Liver (tissue), 8 donors: ENCODE measurements at regions not wholly inside any gene's neighbourhood (a gene's known extent, or its start where the extent isn't known, plus 50 kb on each side); places are given as distances from the start of the nearest gene placed in this dataset.

Experiments used
- DNase-seq: peaks from one replicate; pipeline ENCODE4 v3.0.0-alpha.2; 2017; ENCODE audit warnings: low spot score
- H3K27ac ChIP-seq, 2 donors: one replicate each; pipeline ENCODE4 v1.7.0; 2013; ENCODE audit warnings: inconsistent platforms in 2 of 2, low read length in 2 of 2, control low read depth in 1 of 2, low read depth in 1 of 2, mild to moderate bottlenecking in 1 of 2
- H3K27me3 ChIP-seq, 4 donors: one replicate each; pipeline versions ENCODE4 v1.6.1 to v1.7.0; 2013; ENCODE audit warnings: low read length in 3 of 4, inconsistent platforms in 1 of 4, mild to moderate bottlenecking in 1 of 4, moderate library complexity in 1 of 4; ENCODE audit not compliant: control insufficient read depth in 4 of 4, insufficient read depth in 4 of 4
- H3K36me3 ChIP-seq, 4 donors: one replicate each; pipeline versions ENCODE4 v1.6.1 to v1.7.0; 2013; ENCODE audit warnings: low read length in 3 of 4, mild to moderate bottlenecking in 3 of 4, low read depth in 1 of 4, moderate library complexity in 1 of 4; ENCODE audit not compliant: control insufficient read depth in 4 of 4, insufficient read depth in 3 of 4
- H3K4me1 ChIP-seq, 4 donors: one replicate each; pipeline versions ENCODE4 v1.6.1 to v1.7.0; 2013; ENCODE audit warnings: low read length in 3 of 4, mild to moderate bottlenecking in 3 of 4, moderate library complexity in 1 of 4; ENCODE audit not compliant: control insufficient read depth in 4 of 4, insufficient read depth in 4 of 4
- H3K4me3 ChIP-seq, 3 donors: one replicate each; pipeline versions ENCODE4 v1.6.1 to v1.7.0; 2013; ENCODE audit warnings: low read length in 3 of 3, control low read depth in 1 of 3, low read depth in 1 of 3, mild to moderate bottlenecking in 1 of 3
- H3K9ac ChIP-seq, 2 donors: one replicate each; pipeline ENCODE4 v1.7.0; 2013; ENCODE audit warnings: low read length in 2 of 2, mild to moderate bottlenecking in 2 of 2, moderate library complexity in 2 of 2, control low read depth in 1 of 2, low read depth in 1 of 2
- H3K9me3 ChIP-seq, 4 donors: one replicate each; pipeline versions ENCODE4 v1.6.1 to v1.7.0; 2013; ENCODE audit warnings: low read length in 3 of 4; ENCODE audit not compliant: control insufficient read depth in 4 of 4
- ATF3 ChIP-seq: IDR thresholded peaks from 2 replicates; pipeline ENCODE4 v1.6.1; 2016; ENCODE audit warnings: antibody characterized with exemption
- EGR1 ChIP-seq, 2 donors: IDR thresholded peaks; 2 replicates each; pipeline ENCODE4 v1.6.1; 2016 to 2018; ENCODE audit warnings: antibody characterized with exemption in 2 of 2, low read depth in 2 of 2
- FOXA1 ChIP-seq: IDR thresholded peaks from 2 replicates; pipeline ENCODE4 v1.6.1; 2016; ENCODE audit warnings: antibody characterized with exemption
- FOXA2 ChIP-seq: IDR thresholded peaks from 2 replicates; pipeline ENCODE4 v1.6.1; 2016; ENCODE audit warnings: antibody characterized with exemption
- GABPA ChIP-seq, 2 donors: IDR thresholded peaks in 1 of 2; conservative IDR thresholded peaks in 1 of 2; 2 replicates each; pipeline ENCODE4 v1.6.1; 2016; ENCODE audit warnings: antibody characterized with exemption in 2 of 2, mild to moderate bottlenecking in 1 of 2, moderate library complexity in 1 of 2
- HNF4A ChIP-seq, 2 donors: conservative IDR thresholded peaks; 2 replicates each; pipeline ENCODE4 v1.6.1; 2016; ENCODE audit warnings: antibody characterized with exemption in 2 of 2, mild to moderate bottlenecking in 2 of 2
- HNF4G ChIP-seq: IDR thresholded peaks from 2 replicates; pipeline ENCODE4 v1.6.1; 2016; ENCODE audit warnings: antibody characterized with exemption
- JUND ChIP-seq, 2 donors: IDR thresholded peaks; 2 replicates each; pipeline ENCODE4 v1.6.1; 2016; ENCODE audit warnings: antibody characterized with exemption in 2 of 2
- MAX ChIP-seq: IDR thresholded peaks from 2 replicates; pipeline ENCODE4 v1.6.1; 2016; ENCODE audit warnings: antibody characterized with exemption
- NR2F2 ChIP-seq: IDR thresholded peaks from 2 replicates; pipeline ENCODE4 v1.6.1; 2016; ENCODE audit warnings: antibody characterized with exemption
- RAD21 ChIP-seq, 2 donors: IDR thresholded peaks; 2 replicates each; pipeline ENCODE4 v1.6.1; 2016; ENCODE audit warnings: antibody characterized with exemption in 2 of 2, mild to moderate bottlenecking in 2 of 2
- REST ChIP-seq: IDR thresholded peaks from 2 replicates; pipeline ENCODE4 v1.6.1; 2016; ENCODE audit warnings: antibody characterized with exemption, mild to moderate bottlenecking
- RXRA ChIP-seq, 2 donors: IDR thresholded peaks; 2 replicates each; pipeline ENCODE4 v1.6.1; 2017 to 2018; ENCODE audit warnings: antibody characterized with exemption in 2 of 2, mild to moderate bottlenecking in 1 of 2
- SP1 ChIP-seq: IDR thresholded peaks from 2 replicates; pipeline ENCODE4 v1.6.1; 2018; ENCODE audit warnings: antibody characterized with exemption, mild to moderate bottlenecking
- TAF1 ChIP-seq: conservative IDR thresholded peaks from 2 replicates; pipeline ENCODE4 v1.6.1; 2016; ENCODE audit warnings: antibody characterized with exemption, mild to moderate bottlenecking
- YY1 ChIP-seq: IDR thresholded peaks from 2 replicates; pipeline ENCODE4 v1.6.1; 2016; ENCODE audit warnings: antibody characterized with exemption, mild to moderate bottlenecking
- WGBS: extraction: QIAGEN DNeasy Blood & Tissue Kit; methylation state at CpG from one replicate; pipeline ENCODE4 v1.1.7; 2013; 5-methylcytosine and 5-hydroxymethylcytosine counted together
- TF ChIP-seq, protein P1 (sequence below): fragments of 150-350 bp; IDR thresholded peaks from 2 replicates; pipeline ENCODE4 v1.5.1; 2017; ENCODE audit warnings: improper control_type of control experiment, low read depth, low read length; ENCODE audit not compliant: missing input control
- TF ChIP-seq, protein P2 (sequence below): IDR thresholded peaks from 2 replicates; pipeline ENCODE4 v1.6.1; 2016; ENCODE audit warnings: antibody characterized with exemption
- donor health status: healthy.
- donor health status: healthy.
- donor health status: healthy.
- donor health status: healthy.
- donor health status: healthy.

GRCh38 chr1:222031318-222031717, 289.4 kb upstream of the DUSP10 start (continued):
- TF ChIP-seq, protein P1, sequence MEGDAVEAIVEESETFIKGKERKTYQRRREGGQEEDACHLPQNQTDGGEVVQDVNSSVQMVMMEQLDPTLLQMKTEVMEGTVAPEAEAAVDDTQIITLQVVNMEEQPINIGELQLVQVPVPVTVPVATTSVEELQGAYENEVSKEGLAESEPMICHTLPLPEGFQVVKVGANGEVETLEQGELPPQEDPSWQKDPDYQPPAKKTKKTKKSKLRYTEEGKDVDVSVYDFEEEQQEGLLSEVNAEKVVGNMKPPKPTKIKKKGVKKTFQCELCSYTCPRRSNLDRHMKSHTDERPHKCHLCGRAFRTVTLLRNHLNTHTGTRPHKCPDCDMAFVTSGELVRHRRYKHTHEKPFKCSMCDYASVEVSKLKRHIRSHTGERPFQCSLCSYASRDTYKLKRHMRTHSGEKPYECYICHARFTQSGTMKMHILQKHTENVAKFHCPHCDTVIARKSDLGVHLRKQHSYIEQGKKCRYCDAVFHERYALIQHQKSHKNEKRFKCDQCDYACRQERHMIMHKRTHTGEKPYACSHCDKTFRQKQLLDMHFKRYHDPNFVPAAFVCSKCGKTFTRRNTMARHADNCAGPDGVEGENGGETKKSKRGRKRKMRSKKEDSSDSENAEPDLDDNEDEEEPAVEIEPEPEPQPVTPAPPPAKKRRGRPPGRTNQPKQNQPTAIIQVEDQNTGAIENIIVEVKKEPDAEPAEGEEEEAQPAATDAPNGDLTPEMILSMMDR, result no peak
- no peak for TF ChIP-seq HNF4G
- TF ChIP-seq GABPA (IDR thresholded peaks at IDR 0.05 in 1 of 2, conservative IDR thresholded peaks at IDR 0.05 in 1 of 2), result no peak
- no peak for TF ChIP-seq EGR1 (IDR thresholded peaks at IDR 0.05; ENCODE audit: low read depth in 2 of 2)
- no peak for TF ChIP-seq MAX
- no peak for TF ChIP-seq HNF4A (conservative IDR thresholded peaks at IDR 0.05)

DNA sequence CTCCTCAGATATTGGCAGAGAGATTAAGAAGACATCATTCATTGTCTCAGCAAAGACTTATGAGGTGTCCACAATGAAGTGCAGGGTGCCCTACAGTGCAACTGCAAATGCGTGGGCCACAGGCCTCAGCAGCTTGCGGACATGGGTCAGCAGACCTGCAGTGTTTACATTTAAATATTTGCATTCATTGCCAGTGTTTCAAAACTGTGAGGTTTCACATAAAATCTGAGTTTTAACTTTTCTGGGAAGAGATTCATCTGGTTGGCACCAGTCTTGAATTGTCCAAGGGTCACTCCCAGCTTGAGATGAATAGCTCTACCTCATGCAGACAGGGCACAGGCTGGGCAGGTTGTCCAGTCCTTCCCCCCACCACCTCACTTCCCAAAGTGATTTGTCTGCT, 286.8 kb upstream of the DUSP10 start:
- peak overlapping the region; percentile 17 to 70 for H3K27ac ChIP-seq
- 35% methylated on average over 2 of the region's 2 CpGs for WGBS
- no peak overlapping the region for H3K4me3 ChIP-seq
- no peak for DNase-seq
- no peaks in the 10 kb centered on the region for H3K27me3 ChIP-seq
- H3K9ac ChIP-seq, result no peak overlapping the region
- H3K4me1 ChIP-seq, result peaks cover 0 to 38% (median 22%) of the 10 kb centered on the region in 4 donors
- H3K9me3 ChIP-seq, result peaks cover 0 to 4% (median 0%) of the 10 kb centered on the region in 4 donors
- no peaks in the 10 kb centered on the region for H3K36me3 ChIP-seq
- TF ChIP-seq YY1 (peak; percentile 47), TAF1 (no peak), HNF4A (conservative IDR thresholded peaks at IDR 0.05) (peak; percentile 59 to 84), REST (peak; percentile 43), NR2F2 (no peak), EGR1 (IDR thresholded peaks at IDR 0.05; ENCODE audit: low read depth in 2 of 2) (peak in 1 of 2 donors; percentile 68), FOXA2 (peak; percentile 80), RXRA (IDR thresholded peaks at IDR 0.05) (peak; percentile 49 to 86), FOXA1 (peak; percentile 48), JUND (IDR thresholded peaks at IDR 0.05) (peak in 1 of 2 donors; percentile 67), ATF3 (no peak), SP1 (peak; percentile 34), HNF4G (no peak), MAX (peak; percentile 72), RAD21 (IDR thresholded peaks at IDR 0.05) (peak; percentile 40 to 48)
- TF ChIP-seq, protein P2, sequence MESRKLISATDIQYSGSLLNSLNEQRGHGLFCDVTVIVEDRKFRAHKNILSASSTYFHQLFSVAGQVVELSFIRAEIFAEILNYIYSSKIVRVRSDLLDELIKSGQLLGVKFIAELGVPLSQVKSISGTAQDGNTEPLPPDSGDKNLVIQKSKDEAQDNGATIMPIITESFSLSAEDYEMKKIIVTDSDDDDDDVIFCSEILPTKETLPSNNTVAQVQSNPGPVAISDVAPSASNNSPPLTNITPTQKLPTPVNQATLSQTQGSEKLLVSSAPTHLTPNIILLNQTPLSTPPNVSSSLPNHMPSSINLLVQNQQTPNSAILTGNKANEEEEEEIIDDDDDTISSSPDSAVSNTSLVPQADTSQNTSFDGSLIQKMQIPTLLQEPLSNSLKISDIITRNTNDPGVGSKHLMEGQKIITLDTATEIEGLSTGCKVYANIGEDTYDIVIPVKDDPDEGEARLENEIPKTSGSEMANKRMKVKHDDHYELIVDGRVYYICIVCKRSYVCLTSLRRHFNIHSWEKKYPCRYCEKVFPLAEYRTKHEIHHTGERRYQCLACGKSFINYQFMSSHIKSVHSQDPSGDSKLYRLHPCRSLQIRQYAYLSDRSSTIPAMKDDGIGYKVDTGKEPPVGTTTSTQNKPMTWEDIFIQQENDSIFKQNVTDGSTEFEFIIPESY, result peak; percentile 76
